Esophagus muscularis mucosa (tissue), 3 donors: ENCODE measurements at regions not wholly inside any gene's neighbourhood (a gene's known extent, or its start where the extent isn't known, plus 50 kb on each side); places are given as distances from the start of the nearest gene placed in this dataset.

Source experiments
- CTCF ChIP-seq, 3 experiments: fragments of 200-600 bp in 2 of 3; fragments of 450-650 bp in 1 of 3; sonication (generic) in 2 of 3; IDR thresholded peaks; one replicate each; pipeline ENCODE4 v1.5.1; 2017 to 2019; ENCODE audit warnings: antibody characterized with exemption in 3 of 3, mild to moderate bottlenecking in 2 of 3, moderate library complexity in 1 of 3
- POLR2A ChIP-seq: fragments of 450-650 bp; IDR thresholded peaks from one replicate; pipeline ENCODE4 v1.6.1; 2017; ENCODE audit warnings: antibody characterized with exemption, moderate library complexity, mild to moderate bottlenecking, low read depth

GRCh38 chr2:163248376-163249253 is 410.0 kb upstream of the KCNH7 start:
- no peak for TF ChIP-seq CTCF (IDR thresholded peaks at IDR 0.05)
- TF ChIP-seq POLR2A, result no peak
